ENCODE measurements at regions not wholly inside any gene's neighbourhood (a gene's known extent, or its start where the extent isn't known, plus 50 kb on each side); places are given as distances from the start of the nearest gene placed in this dataset.
"Not testable (repeated sequence)": the region's sequence is repeated elsewhere in the genome, so short reads cannot be mapped to it uniquely, and the experiment has no call there.

DNA sequence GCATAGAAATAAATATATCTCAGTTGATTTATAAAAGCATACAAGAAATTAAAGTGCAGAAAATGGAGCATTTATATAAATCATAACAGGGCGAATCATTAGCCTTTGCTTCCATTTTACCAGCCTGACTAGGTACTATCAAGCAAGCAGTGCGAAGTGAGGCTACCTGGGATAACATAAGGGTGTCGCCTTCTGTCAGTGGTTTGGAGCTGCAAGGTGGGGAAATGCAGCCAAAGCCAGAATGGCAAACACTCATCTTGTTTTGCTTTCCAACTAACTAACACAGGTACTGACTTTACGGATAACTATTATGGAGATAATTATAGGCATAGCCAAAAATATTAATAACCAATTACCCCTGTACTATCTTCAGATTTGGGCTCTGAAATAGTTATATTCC is 1459.8 kb downstream of the RAPGEF2 start:
- no peak for DNase-seq
- H3K4me3 ChIP-seq (ENCODE audit: control insufficient read depth in 1 of 7, extremely low read depth in 1 of 7, insufficient read depth in 4 of 7, low read depth in 2 of 7, low read length in 6 of 7), result no peak overlapping the region
- no peaks in the 10 kb centered on the region for H3K27me3 ChIP-seq (replicated peaks in 2 of 5; ENCODE audit: control insufficient read depth in 4 of 5, insufficient read depth in 5 of 5, low read length in 4 of 5)
- CTCF ChIA-PET, result no interaction called here
- no peaks in the 10 kb centered on the region for H3K4me1 ChIP-seq (ENCODE audit: control extremely low read depth in 1 of 4, control insufficient read depth in 4 of 4, insufficient read depth in 4 of 4, low read length in 3 of 4)
- POLR2A ChIA-PET, result no interaction called here
- no peaks in the 10 kb centered on the region for H3K9me3 ChIP-seq (ENCODE audit: control extremely low read depth in 1 of 5, control insufficient read depth in 4 of 5, insufficient read depth in 2 of 5, low read depth in 1 of 5, low read length in 4 of 5)
- H3K27ac ChIP-seq (ENCODE audit: insufficient read depth in 1 of 2, low read depth in 1 of 2, low read length in 2 of 2, poor library complexity in 1 of 2, severe bottlenecking in 2 of 2), result no peak overlapping the region
- 86% methylated on average over 2 of the region's 4 CpGs for WGBS (ENCODE audit: insufficient coverage)
- no peaks in the 10 kb centered on the region for H3K36me3 ChIP-seq (ENCODE audit: control insufficient read depth in 4 of 4, insufficient read depth in 4 of 4, low read length in 3 of 4)

DNA sequence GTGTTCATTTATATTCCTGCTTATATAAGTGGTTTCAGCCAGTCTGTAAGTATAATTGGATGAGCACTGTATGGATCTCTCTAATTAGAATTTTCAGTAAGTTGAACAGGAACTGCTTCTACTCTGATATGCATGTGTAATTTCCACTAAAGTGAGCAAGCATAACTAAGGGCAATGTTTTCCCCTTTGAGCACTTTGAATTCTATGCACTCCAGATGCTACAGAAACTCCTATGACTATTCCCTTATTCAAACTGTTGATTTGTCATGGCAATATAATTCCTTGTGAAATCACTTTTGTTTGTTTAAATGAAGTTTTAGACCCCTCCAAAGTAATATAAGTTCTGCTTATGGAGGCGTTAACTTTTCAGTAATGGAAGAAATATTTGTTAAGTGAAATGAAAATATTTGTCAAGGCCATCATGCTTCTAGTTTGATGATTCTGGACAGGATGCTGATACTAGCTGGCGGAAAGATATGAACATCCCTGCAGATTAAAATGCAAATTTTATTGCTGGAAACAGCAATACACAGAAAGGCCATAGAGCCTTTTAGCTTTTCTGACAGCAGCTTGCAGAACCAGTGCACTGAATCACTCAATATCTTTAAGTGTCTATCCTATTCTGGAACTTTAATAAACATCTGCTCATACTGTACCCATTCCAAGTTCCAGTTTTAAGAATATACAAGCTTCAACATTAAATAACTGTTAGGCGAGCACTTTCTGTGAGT is 1460.8 kb downstream of the RAPGEF2 start:
- DNase-seq, result no peak
- H3K4me3 ChIP-seq (ENCODE audit: control insufficient read depth in 1 of 7, extremely low read depth in 1 of 7, insufficient read depth in 4 of 7, low read depth in 2 of 7, low read length in 6 of 7), result no peak overlapping the region
- no peaks in the 10 kb centered on the region for H3K9me3 ChIP-seq (ENCODE audit: control extremely low read depth in 1 of 5, control insufficient read depth in 4 of 5, insufficient read depth in 2 of 5, low read depth in 1 of 5, low read length in 4 of 5)
- WGBS (ENCODE audit: insufficient coverage), result 100% methylated on average over 1 of the region's 3 CpGs
- no peaks in the 10 kb centered on the region for H3K4me1 ChIP-seq (ENCODE audit: control extremely low read depth in 1 of 4, control insufficient read depth in 4 of 4, insufficient read depth in 4 of 4, low read length in 3 of 4)
- H3K36me3 ChIP-seq (ENCODE audit: control insufficient read depth in 4 of 4, insufficient read depth in 4 of 4, low read length in 3 of 4), result no peaks in the 10 kb centered on the region
- CTCF ChIA-PET, result no interaction called here
- H3K27ac ChIP-seq (ENCODE audit: insufficient read depth in 1 of 2, low read depth in 1 of 2, low read length in 2 of 2, poor library complexity in 1 of 2, severe bottlenecking in 2 of 2), result no peak overlapping the region
- no peaks in the 10 kb centered on the region for H3K27me3 ChIP-seq (replicated peaks in 2 of 5; ENCODE audit: control insufficient read depth in 4 of 5, insufficient read depth in 5 of 5, low read length in 4 of 5)
- POLR2A ChIA-PET, result no interaction called here

DNA sequence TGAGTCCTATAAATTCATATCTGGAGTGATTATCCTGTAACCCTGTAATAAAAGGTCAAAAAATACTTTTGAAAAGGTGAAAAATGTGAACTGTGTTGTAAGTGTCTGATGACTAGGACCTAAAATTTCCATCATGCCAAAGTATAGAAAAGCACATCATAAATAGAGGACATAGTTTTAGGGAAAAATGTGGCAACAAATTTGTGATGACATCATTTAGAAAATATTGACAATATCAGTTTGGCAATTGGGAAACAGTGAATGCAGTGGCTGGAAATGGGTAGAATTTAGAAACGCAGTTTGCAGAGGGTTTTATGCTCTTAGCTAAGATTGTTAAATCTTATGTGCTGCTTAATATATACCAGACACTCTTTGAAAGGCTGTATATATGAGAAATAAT is 1464.8 kb downstream of the RAPGEF2 start:
- CTCF ChIA-PET, result no interaction called here
- no peak overlapping the region for H3K27ac ChIP-seq (ENCODE audit: insufficient read depth in 1 of 2, low read depth in 1 of 2, low read length in 2 of 2, poor library complexity in 1 of 2, severe bottlenecking in 2 of 2)

DNA sequence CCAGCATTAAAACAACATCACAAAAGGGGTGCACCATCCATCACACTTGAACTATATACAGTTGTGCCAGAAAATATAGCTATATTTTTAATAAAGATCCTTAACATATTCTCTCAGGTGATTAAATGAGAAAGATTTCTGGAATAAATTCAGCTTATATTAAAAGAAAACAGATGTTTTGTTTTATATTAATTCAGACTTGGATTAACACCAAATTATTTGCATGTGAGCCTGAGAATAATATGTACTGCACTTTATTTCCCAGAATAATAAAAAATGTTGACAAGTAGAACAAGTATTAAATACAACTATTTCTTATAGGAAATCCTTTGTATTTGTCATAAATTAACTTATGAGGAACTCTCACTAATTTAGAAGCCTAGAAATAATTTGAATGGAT is 1467.4 kb downstream of the RAPGEF2 start:
- Histone ChIP-seq H3K27me3 (replicated peaks in 2 of 5; ENCODE audit: control insufficient read depth in 4 of 5, insufficient read depth in 5 of 5, low read length in 4 of 5) (no peaks in the 10 kb centered on the region), H3K4me3 (ENCODE audit: control insufficient read depth in 1 of 7, extremely low read depth in 1 of 7, insufficient read depth in 4 of 7, low read depth in 2 of 7, low read length in 6 of 7) (no peak overlapping the region), H3K27ac (ENCODE audit: insufficient read depth in 1 of 2, low read depth in 1 of 2, low read length in 2 of 2, poor library complexity in 1 of 2, severe bottlenecking in 2 of 2) (no peak overlapping the region), H3K36me3 (ENCODE audit: control insufficient read depth in 4 of 4, insufficient read depth in 4 of 4, low read length in 3 of 4) (no peaks in the 10 kb centered on the region), H3K4me1 (ENCODE audit: control extremely low read depth in 1 of 4, control insufficient read depth in 4 of 4, insufficient read depth in 4 of 4, low read length in 3 of 4) (no peaks in the 10 kb centered on the region), H3K9me3 (ENCODE audit: control extremely low read depth in 1 of 5, control insufficient read depth in 4 of 5, insufficient read depth in 2 of 5, low read depth in 1 of 5, low read length in 4 of 5) (no peaks in the 10 kb centered on the region)
- no peak for DNase-seq
- CTCF ChIA-PET, result no interaction called here
- POLR2A ChIA-PET, result no interaction called here

More for the DNA sequence above, 1464.8 kb downstream of the RAPGEF2 start:
- no peaks in the 10 kb centered on the region for H3K9me3 ChIP-seq (ENCODE audit: control extremely low read depth in 1 of 5, control insufficient read depth in 4 of 5, insufficient read depth in 2 of 5, low read depth in 1 of 5, low read length in 4 of 5)
- no CpG with 5 or more reads among the region's 1 CpG for WGBS (ENCODE audit: insufficient coverage)
- H3K36me3 ChIP-seq (ENCODE audit: control insufficient read depth in 4 of 4, insufficient read depth in 4 of 4, low read length in 3 of 4), result no peaks in the 10 kb centered on the region
- H3K4me3 ChIP-seq (ENCODE audit: control insufficient read depth in 1 of 7, extremely low read depth in 1 of 7, insufficient read depth in 4 of 7, low read depth in 2 of 7, low read length in 6 of 7), result no peak overlapping the region
- POLR2A ChIA-PET, result no interaction called here
- no peak for DNase-seq
- no peaks in the 10 kb centered on the region for H3K27me3 ChIP-seq (replicated peaks in 2 of 5; ENCODE audit: control insufficient read depth in 4 of 5, insufficient read depth in 5 of 5, low read length in 4 of 5)
- no peaks in the 10 kb centered on the region for H3K4me1 ChIP-seq (ENCODE audit: control extremely low read depth in 1 of 4, control insufficient read depth in 4 of 4, insufficient read depth in 4 of 4, low read length in 3 of 4)

DNA sequence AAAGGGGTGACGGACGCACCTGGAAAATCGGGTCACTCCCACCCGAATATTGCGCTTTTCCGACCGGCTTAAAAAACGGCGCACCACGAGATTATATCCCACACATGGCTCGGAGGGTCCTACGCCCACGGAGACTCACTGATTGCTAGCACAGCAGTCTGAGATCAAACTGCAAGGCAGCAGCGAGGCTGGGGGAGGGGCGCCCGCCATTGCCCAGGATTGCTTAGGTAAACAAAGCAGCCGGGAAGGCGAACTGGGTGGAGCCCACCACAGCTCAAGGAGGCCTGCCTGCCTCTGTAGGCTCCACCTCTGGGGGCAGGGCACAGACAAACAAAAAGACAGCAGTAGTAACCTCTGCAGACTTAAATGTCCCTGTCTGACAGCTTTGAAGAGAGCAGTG is 1471.4 kb downstream of the RAPGEF2 start:
- WGBS (ENCODE audit: insufficient coverage), result 96% methylated on average over 4 of the region's 18 CpGs
- H3K27ac ChIP-seq (ENCODE audit: insufficient read depth in 1 of 2, low read depth in 1 of 2, low read length in 2 of 2, poor library complexity in 1 of 2, severe bottlenecking in 2 of 2); POLR2A ChIA-PET; H3K4me3 ChIP-seq (ENCODE audit: control insufficient read depth in 1 of 7, extremely low read depth in 1 of 7, insufficient read depth in 4 of 7, low read depth in 2 of 7, low read length in 6 of 7); H3K9me3 ChIP-seq (ENCODE audit: control extremely low read depth in 1 of 5, control insufficient read depth in 4 of 5, insufficient read depth in 2 of 5, low read depth in 1 of 5, low read length in 4 of 5); H3K36me3 ChIP-seq (ENCODE audit: control insufficient read depth in 4 of 4, insufficient read depth in 4 of 4, low read length in 3 of 4); H3K4me1 ChIP-seq (ENCODE audit: control extremely low read depth in 1 of 4, control insufficient read depth in 4 of 4, insufficient read depth in 4 of 4, low read length in 3 of 4); H3K27me3 ChIP-seq (replicated peaks in 2 of 5; ENCODE audit: control insufficient read depth in 4 of 5, insufficient read depth in 5 of 5, low read length in 4 of 5); DNase-seq; CTCF ChIA-PET: not testable (repeated sequence)

DNA sequence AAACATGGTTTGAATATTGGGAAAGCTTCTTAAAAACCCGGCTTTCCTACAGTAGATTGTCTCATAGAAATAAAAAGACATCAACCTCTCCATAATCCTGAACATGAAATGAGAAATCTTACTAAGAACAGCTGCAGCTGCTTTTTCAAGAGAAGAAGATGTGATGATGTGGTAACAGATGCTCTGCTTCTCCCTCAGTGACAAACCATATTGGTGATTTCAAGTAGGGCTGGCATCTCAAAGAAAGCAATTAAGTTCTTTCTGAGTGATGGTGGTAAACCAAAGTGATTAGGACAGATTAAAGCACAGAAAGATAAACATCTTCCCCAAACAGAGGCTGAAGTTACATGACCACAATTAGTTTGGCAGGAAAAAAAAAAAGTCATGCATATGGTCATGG is 1477.7 kb downstream of the RAPGEF2 start:
- Histone ChIP-seq H3K4me1 (ENCODE audit: control extremely low read depth in 1 of 4, control insufficient read depth in 4 of 4, insufficient read depth in 4 of 4, low read length in 3 of 4) (no peaks in the 10 kb centered on the region), H3K36me3 (ENCODE audit: control insufficient read depth in 4 of 4, insufficient read depth in 4 of 4, low read length in 3 of 4) (no peaks in the 10 kb centered on the region), H3K27ac (ENCODE audit: insufficient read depth in 1 of 2, low read depth in 1 of 2, low read length in 2 of 2, poor library complexity in 1 of 2, severe bottlenecking in 2 of 2) (no peak overlapping the region), H3K4me3 (ENCODE audit: control insufficient read depth in 1 of 7, extremely low read depth in 1 of 7, insufficient read depth in 4 of 7, low read depth in 2 of 7, low read length in 6 of 7) (no peak overlapping the region), H3K27me3 (replicated peaks in 2 of 5; ENCODE audit: control insufficient read depth in 4 of 5, insufficient read depth in 5 of 5, low read length in 4 of 5) (no peaks in the 10 kb centered on the region), H3K9me3 (ENCODE audit: control extremely low read depth in 1 of 5, control insufficient read depth in 4 of 5, insufficient read depth in 2 of 5, low read depth in 1 of 5, low read length in 4 of 5) (no peaks in the 10 kb centered on the region)
- WGBS (ENCODE audit: insufficient coverage), result no CpG with 5 or more reads among the region's 1 CpG
- ChIA-PET POLR2A (no interaction called here), CTCF (no interaction called here)
- no peak for DNase-seq

DNA sequence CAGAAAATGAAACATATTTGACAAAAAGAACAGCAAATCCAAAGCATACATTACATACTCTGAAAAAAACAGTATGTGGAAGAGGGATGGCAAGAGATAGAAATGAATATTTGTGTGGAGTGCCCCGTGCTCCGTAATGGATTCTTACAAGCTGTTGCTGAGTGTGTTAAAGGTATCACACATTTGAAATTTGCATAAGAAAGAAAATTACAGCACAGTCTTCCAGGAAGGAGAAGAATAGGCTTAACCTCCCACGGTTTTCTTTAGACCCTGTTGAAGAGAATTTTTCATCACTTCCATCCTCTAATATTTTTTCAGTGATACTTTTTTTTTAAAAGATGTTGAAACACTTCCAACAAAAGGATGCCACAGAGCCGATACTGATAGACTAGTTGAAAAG is 1489.4 kb downstream of the RAPGEF2 start:
- Histone ChIP-seq H3K27me3 (replicated peaks in 2 of 5; ENCODE audit: control insufficient read depth in 4 of 5, insufficient read depth in 5 of 5, low read length in 4 of 5) (no peaks in the 10 kb centered on the region), H3K4me3 (ENCODE audit: control insufficient read depth in 1 of 7, extremely low read depth in 1 of 7, insufficient read depth in 4 of 7, low read depth in 2 of 7, low read length in 6 of 7) (no peak overlapping the region), H3K27ac (ENCODE audit: insufficient read depth in 1 of 2, low read depth in 1 of 2, low read length in 2 of 2, poor library complexity in 1 of 2, severe bottlenecking in 2 of 2) (no peak overlapping the region), H3K36me3 (ENCODE audit: control insufficient read depth in 4 of 4, insufficient read depth in 4 of 4, low read length in 3 of 4) (no peaks in the 10 kb centered on the region), H3K4me1 (ENCODE audit: control extremely low read depth in 1 of 4, control insufficient read depth in 4 of 4, insufficient read depth in 4 of 4, low read length in 3 of 4) (no peaks in the 10 kb centered on the region), H3K9me3 (ENCODE audit: control extremely low read depth in 1 of 5, control insufficient read depth in 4 of 5, insufficient read depth in 2 of 5, low read depth in 1 of 5, low read length in 4 of 5) (no peaks in the 10 kb centered on the region)
- ChIA-PET POLR2A (no interaction called here), CTCF (no interaction called here)
- DNase-seq, result no peak
- no CpG with 5 or more reads among the region's 4 CpGs for WGBS (ENCODE audit: insufficient coverage)
